ENCODE measurements at regions not wholly inside any gene's neighbourhood (a gene's known extent, or its start where the extent isn't known, plus 50 kb on each side); places are given as distances from the start of the nearest gene placed in this dataset.
"Not testable (repeated sequence)": the region's sequence is repeated elsewhere in the genome, so short reads cannot be mapped to it uniquely, and the experiment has no call there.

GRCh38 chr14:43591776-43592175 is 915.3 kb downstream of the FSCB start:
- no peak for DNase-seq (ENCODE audit: low read depth)

- no peak for DNase-seq (ENCODE audit: low read depth)
Observed at GRCh38 chr14:43587183-43587582, 919.9 kb downstream of the FSCB start.

GRCh38 chr14:43579671-43580070 is 927.4 kb downstream of the FSCB start:
- DNase-seq (ENCODE audit: low read depth): no peak

GRCh38 chr14:43568022-43568421 is 939.1 kb downstream of the FSCB start:
- DNase-seq (ENCODE audit: low read depth): no peak

- DNase-seq (ENCODE audit: low read depth): no peak
Observed at GRCh38 chr14:43548368-43548767, 958.7 kb downstream of the FSCB start.

GRCh38 chr14:43547596-43547995 is 959.5 kb downstream of the FSCB start:
- not testable (repeated sequence) for DNase-seq (ENCODE audit: low read depth)

GRCh38 chr14:43541356-43541755 is 965.7 kb downstream of the FSCB start:
- DNase-seq (ENCODE audit: low read depth): no peak

- no peak for DNase-seq (ENCODE audit: low read depth)
Observed at GRCh38 chr14:43540948-43541347, 966.1 kb downstream of the FSCB start.

GRCh38 chr14:43539210-43539609 is 967.9 kb downstream of the FSCB start:
- no peak for DNase-seq (ENCODE audit: low read depth)

- DNase-seq (ENCODE audit: low read depth): no peak
Observed at GRCh38 chr14:43535231-43535838, 971.7 kb downstream of the FSCB start.

- DNase-seq (ENCODE audit: low read depth): no peak
Observed at GRCh38 chr14:43532825-43533416, 974.2 kb downstream of the FSCB start.

- DNase-seq (ENCODE audit: low read depth): no peak
Observed at GRCh38 chr14:43528321-43528720, 978.8 kb downstream of the FSCB start.

GRCh38 chr14:43525658-43526057 is 981.4 kb downstream of the FSCB start:
- DNase-seq (ENCODE audit: low read depth): no peak

GRCh38 chr14:43522901-43523300 is 984.2 kb downstream of the FSCB start:
- no peak for DNase-seq (ENCODE audit: low read depth)

GRCh38 chr14:43522191-43522590 is 984.9 kb downstream of the FSCB start:
- DNase-seq (ENCODE audit: low read depth): no peak

GRCh38 chr14:43503508-43503907 is 1003.6 kb downstream of the FSCB start:
- no peak for DNase-seq (ENCODE audit: low read depth)

- not testable (repeated sequence) for DNase-seq (ENCODE audit: low read depth)
Observed at GRCh38 chr14:43492359-43492758, 1014.7 kb downstream of the FSCB start.

GRCh38 chr14:43483415-43483814 is 1023.7 kb downstream of the FSCB start:
- DNase-seq (ENCODE audit: low read depth): no peak

GRCh38 chr14:43481864-43482263 is 1025.2 kb downstream of the FSCB start:
- DNase-seq (ENCODE audit: low read depth): no peak

- no peak for DNase-seq (ENCODE audit: low read depth)
Observed at GRCh38 chr14:43480976-43481375, 1026.1 kb downstream of the FSCB start.

- DNase-seq (ENCODE audit: low read depth): no peak
Observed at GRCh38 chr14:43479596-43480195, 1027.4 kb downstream of the FSCB start.

- no peak for DNase-seq (ENCODE audit: low read depth)
Observed at GRCh38 chr14:43476822-43477221, 1030.3 kb downstream of the FSCB start.

GRCh38 chr14:43475757-43476156 is 1031.3 kb downstream of the FSCB start:
- no peak for DNase-seq (ENCODE audit: low read depth)

Measured in myocyte (in vitro differentiated cells).